ENCODE measurements at regions not wholly inside any gene's neighbourhood (a gene's known extent, or its start where the extent isn't known, plus 50 kb on each side); places are given as distances from the start of the nearest gene placed in this dataset.

- TF ChIP-seq SPI1 (IDR thresholded peaks at IDR 0.05; ENCODE audit: low read depth, low read length) (no peak), POLR2A (IDR thresholded peaks at IDR 0.05; ENCODE audit: low read depth, low read length) (no peak), TAF1 (IDR thresholded peaks at IDR 0.05; ENCODE audit: low read depth, low read length) (no peak)
Observed at GRCh38 chr5:68126886-68127285, 88.7 kb upstream of the PIK3R1 start.
